ENCODE measurements at regions not wholly inside any gene's neighbourhood (a gene's known extent, or its start where the extent isn't known, plus 50 kb on each side); places are given as distances from the start of the nearest gene placed in this dataset.

DNA sequence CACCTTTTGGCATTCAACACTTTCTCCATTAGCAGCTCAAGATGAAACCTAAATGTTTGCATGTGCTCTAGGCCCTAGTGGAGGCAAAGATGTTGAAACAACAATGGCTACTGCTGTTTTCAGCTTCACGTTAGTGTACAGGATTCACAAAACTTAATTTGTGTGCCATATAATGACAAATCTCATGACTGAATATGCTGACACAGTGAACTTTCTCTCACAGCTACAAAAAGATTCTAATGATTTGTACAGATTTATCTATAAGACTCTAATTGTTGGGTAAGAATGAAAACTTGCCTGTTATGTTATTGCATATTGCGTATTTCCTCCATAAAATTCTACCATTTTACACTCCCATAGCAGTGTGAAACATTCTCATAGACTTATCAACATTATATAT is 97.5 kb downstream of the CETN3 start:
- TF ChIP-seq POLR2A (IDR thresholded peaks at IDR 0.05; ENCODE audit: low read depth) (no peak), POLR2AphosphoS5 (IDR thresholded peaks at IDR 0.05) (no peak)

Data from esophagus muscularis mucosa (tissue), 2 donors.